Mucosa of stomach (tissue), 1 donor: ENCODE measurements at regions not wholly inside any gene's neighbourhood (a gene's known extent, or its start where the extent isn't known, plus 50 kb on each side); places are given as distances from the start of the nearest gene placed in this dataset.

ENCODE experiments used
- H3K27me3 ChIP-seq: one replicate; pipeline ENCODE4 v1.7.0; 2013; ENCODE audit warnings: mild to moderate bottlenecking, low read length; ENCODE audit not compliant: control insufficient read depth, insufficient read depth
- H3K36me3 ChIP-seq: one replicate; pipeline ENCODE4 v1.7.0; 2013; ENCODE audit warnings: low read length; ENCODE audit not compliant: control insufficient read depth, insufficient read depth
- H3K4me1 ChIP-seq: one replicate; pipeline ENCODE4 v1.7.0; 2013; ENCODE audit warnings: mild to moderate bottlenecking, low read length; ENCODE audit not compliant: control insufficient read depth, insufficient read depth
- H3K4me3 ChIP-seq: one replicate; pipeline ENCODE4 v1.7.0; 2013; ENCODE audit warnings: low read length
- H3K9ac ChIP-seq: one replicate; pipeline ENCODE4 v1.7.0; 2013; ENCODE audit warnings: mild to moderate bottlenecking, low read length, moderate library complexity
- H3K9me3 ChIP-seq: one replicate; pipeline ENCODE4 v1.7.0; 2013; ENCODE audit warnings: mild to moderate bottlenecking, low read length, moderate library complexity; ENCODE audit not compliant: control insufficient read depth
- donor health status: Pancreatic carcinoma.

DNA sequence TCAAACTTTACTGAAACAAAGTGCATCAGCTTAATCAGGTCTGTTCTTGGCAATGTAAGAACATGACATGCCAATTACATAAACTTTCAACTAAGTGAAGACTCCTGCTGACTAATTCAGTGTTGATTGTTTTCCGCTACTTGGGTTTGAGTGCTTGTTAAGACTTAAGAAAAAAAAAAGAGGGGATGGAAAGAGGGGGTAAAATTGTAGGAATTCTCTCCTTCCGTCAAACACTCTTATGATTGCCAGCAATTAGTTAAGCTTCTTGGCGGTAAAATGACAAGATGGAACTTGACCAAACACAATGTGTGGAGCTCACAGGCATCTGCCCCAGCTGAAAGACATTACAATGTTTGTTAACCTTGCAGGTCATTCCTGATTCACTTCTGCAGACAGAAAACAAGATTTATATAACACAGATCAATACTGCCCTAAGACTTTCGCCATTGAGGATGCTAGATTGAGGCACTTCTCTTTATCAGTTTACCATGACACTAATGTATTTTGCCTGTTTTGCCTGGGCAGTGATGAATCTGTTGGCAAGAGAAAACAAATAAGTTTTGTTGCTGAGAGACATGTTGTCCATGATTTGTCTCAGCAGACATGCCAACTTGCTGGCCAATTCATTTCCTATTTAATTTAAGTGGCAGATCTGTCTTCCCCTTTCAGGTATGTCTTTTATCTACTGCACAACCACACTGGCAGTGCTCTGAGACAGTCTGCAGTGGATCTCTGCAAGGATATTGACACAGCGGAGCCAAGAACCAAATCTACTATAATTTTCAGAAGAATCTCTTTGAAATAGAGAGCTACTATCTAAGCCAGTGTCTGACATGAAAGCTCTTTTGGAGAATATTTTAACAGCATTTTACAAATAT is 410.0 kb upstream of the KCNH7 start:
- Histone ChIP-seq H3K9ac (no peak overlapping the region), H3K9me3 (no peaks in the 10 kb centered on the region), H3K36me3 (no peaks in the 10 kb centered on the region), H3K27me3 (no peaks in the 10 kb centered on the region), H3K4me1 (no peaks in the 10 kb centered on the region), H3K4me3 (no peak overlapping the region)

DNA sequence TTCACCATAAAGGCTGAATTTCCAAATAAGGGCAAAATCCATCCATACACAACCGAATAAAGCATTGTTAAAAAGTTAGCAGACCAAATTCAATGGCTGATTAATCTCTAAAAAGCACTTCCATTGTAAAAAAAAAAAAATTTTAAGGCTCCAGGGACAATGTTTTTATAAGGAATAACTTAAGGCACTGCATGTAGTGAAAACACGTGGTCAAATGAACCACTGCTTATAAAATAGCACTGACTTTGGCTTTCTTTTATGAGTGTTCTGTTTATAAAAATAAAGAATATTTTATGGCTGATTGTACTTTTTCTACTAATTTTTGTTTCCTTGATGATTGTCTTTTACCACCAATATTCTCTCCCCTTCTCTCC is 409.3 kb upstream of the KCNH7 start:
- Histone ChIP-seq H3K9ac (no peak overlapping the region), H3K4me1 (no peaks in the 10 kb centered on the region), H3K9me3 (no peaks in the 10 kb centered on the region), H3K4me3 (no peak overlapping the region), H3K27me3 (no peaks in the 10 kb centered on the region), H3K36me3 (no peaks in the 10 kb centered on the region)

DNA sequence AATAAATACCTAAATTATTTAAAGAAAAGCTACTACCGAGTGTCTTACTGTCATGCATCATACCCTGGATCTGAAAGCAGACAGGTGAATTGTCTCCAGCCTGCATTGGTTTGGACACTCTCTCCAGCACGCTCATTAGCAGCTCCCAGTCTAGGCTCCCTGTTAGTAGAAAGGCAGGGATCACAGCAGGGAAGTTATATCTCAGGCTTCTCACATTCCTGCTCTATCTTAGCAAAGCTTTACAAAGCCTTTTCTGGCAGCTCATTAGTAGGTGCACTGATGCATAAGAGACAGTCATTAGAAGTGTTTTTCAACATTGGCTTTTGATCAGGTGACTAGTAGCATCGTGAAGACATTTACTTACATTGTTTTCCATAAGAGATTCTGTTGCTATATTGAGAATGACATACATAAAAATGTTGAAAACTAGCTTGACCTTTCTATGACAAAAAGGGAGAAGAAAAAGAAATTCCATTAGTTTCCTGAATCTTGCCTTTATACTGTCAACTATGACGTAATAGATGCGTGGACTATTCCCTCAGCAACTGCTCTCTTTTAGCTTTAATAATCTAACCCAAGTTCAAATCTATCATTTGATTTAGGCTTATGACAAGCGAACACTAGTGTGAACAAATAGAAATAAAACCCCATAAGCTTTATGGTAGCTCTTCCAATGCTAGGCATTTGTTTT is 408.7 kb upstream of the KCNH7 start:
- H3K9me3 ChIP-seq: no peaks in the 10 kb centered on the region
- no peaks in the 10 kb centered on the region for H3K36me3 ChIP-seq
- H3K27me3 ChIP-seq: no peaks in the 10 kb centered on the region
- H3K4me1 ChIP-seq: no peaks in the 10 kb centered on the region
- no peak overlapping the region for H3K4me3 ChIP-seq
- H3K9ac ChIP-seq: no peak overlapping the region

DNA sequence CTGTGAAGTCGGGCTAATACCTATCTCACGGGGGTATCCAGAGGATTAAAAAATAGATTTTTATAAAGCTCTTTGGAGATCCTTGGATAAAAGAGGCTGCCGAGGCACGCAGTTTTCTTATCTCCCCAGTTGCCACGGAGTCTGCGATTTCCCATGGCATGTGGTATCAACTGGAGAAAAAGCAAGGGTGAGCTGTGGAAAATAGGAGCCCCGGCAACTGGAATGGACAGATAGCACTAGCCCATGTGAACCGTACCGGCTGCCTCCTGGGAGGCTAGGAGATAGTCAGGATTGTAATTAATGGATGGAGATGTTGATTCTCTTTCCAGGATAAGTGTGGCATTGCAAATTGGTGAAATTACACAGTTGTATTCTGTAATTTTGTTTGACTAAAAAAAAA is 407.6 kb upstream of the KCNH7 start:
- peaks cover 1% of the 10 kb centered on the region for H3K9me3 ChIP-seq
- H3K4me3 ChIP-seq: no peak overlapping the region
- H3K36me3 ChIP-seq: no peaks in the 10 kb centered on the region
- no peaks in the 10 kb centered on the region for H3K4me1 ChIP-seq
- H3K27me3 ChIP-seq: no peaks in the 10 kb centered on the region
- H3K9ac ChIP-seq: no peak overlapping the region

DNA sequence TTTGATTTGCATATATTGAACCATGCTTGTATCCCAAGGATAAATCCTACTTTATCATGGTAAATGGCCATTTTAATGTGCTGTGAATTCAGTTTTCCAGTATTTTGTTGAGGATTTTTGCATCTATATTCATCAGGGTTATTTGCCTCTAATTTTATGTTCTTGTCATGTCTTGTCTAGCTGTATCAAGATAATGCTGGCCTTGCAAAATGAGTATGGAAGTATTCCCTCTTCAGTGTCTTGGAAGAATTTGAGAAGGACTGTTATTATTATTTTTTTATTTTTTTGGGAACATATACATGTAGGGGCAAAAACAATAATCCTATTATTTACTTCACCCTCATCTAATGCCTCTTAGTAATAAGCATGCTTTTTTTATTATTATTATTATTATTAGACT is 398.0 kb upstream of the KCNH7 start:
- Histone ChIP-seq H3K9ac (no peak overlapping the region), H3K27me3 (no peaks in the 10 kb centered on the region), H3K4me1 (no peaks in the 10 kb centered on the region), H3K9me3 (peaks cover 5% of the 10 kb centered on the region), H3K36me3 (no peaks in the 10 kb centered on the region), H3K4me3 (no peak overlapping the region)

DNA sequence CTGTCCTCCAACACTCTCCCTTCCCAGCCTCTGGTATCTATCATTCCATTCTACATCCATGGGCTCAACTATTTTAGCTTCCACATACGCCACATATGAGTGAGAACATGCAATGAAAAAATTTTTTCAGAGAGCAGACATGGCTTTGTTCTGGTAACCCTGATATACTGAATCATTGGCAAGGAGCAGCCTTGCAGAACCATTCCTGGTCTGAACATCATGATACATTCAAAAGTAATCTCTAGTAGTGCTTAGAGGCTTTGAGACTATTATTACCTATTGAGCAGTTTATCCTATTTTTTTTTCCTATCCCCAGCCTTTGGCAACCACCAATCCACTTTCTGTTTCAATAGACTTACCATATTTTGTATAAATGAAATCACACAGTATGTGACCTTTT is 393.1 kb upstream of the KCNH7 start:
- no peaks in the 10 kb centered on the region for H3K4me1 ChIP-seq
- no peak overlapping the region for H3K4me3 ChIP-seq
- no peaks in the 10 kb centered on the region for H3K27me3 ChIP-seq
- H3K9me3 ChIP-seq: no peaks in the 10 kb centered on the region
- H3K36me3 ChIP-seq: no peaks in the 10 kb centered on the region
- no peak overlapping the region for H3K9ac ChIP-seq

DNA sequence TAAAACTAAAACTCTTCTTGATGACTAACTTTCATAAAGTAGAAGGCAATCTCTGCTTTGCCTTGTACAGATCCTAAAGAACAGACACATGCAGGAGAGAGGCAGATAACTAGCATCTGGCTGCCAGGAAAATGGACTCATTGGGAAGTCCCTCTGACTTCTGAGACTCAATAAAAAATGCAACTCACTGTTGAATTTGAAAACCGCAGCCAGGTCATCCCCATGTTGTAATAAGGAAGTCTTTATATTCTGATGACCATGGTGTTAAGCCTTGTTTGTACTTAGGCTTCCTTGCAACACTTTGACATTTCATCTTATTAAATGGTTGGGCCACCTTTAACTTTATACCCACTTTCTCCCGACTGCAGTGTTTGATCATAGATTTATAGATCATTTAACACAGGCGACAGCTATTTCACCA is 375.1 kb upstream of the KCNH7 start:
- Histone ChIP-seq H3K4me3 (no peak overlapping the region), H3K4me1 (no peaks in the 10 kb centered on the region), H3K36me3 (no peaks in the 10 kb centered on the region), H3K9me3 (no peaks in the 10 kb centered on the region), H3K9ac (no peak overlapping the region), H3K27me3 (no peaks in the 10 kb centered on the region)

DNA sequence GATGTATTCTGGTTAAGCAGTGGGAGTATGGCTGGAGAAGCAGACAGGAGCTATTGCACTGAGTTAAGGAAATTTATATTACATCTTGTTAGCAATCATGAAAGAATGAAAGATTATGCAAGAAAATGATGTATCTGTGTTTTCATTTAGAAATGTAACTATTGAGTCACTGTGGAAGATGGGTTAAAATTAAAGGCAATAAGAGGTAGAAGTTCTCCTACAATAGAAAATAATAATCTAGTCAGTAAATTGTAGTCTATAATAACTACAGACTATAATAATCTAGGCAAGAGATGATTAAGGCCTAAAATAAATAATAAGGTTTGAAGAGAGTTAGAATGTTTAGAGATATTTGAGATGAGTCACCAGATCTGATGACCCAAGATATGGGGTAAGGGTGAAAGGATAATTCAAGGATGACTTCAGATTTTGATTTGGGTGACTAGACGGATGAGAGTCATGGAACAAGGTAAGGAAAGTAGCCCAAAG is 371.9 kb upstream of the KCNH7 start:
- no peaks in the 10 kb centered on the region for H3K4me1 ChIP-seq
- no peaks in the 10 kb centered on the region for H3K9me3 ChIP-seq
- no peaks in the 10 kb centered on the region for H3K27me3 ChIP-seq
- H3K4me3 ChIP-seq: no peak overlapping the region
- no peak overlapping the region for H3K9ac ChIP-seq
- no peaks in the 10 kb centered on the region for H3K36me3 ChIP-seq

DNA sequence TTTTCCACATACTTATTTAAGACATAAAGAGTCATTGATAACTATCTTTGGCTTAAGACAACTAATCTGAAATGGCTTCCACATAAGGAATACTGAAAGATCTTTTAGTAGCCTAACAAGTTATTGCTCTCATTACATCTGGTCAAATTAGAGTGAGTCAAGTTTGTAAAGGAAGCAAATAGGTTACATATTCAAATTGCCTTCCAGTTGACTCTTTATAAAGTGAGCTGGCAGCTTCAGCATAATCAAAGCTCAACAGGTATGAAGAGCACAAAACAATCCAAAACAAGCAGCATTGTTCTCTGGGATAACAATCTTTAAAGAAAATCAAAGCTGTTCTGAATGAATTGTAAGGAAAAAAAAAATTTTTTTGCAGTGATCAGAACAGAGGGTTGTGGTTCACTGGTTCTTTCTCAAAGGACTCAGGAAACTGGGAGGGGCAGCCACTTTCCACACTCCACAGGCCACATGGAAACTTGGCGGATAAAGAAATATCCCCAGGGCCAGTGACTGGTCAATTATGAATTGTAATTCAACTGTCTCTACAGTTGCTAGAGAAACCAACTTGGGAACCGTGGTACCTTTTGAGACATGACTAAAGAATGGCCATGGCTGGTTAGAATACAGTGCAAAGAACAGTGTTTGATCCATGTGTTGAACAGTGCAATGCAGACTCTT is 369.3 kb upstream of the KCNH7 start:
- Histone ChIP-seq H3K36me3 (no peaks in the 10 kb centered on the region), H3K4me1 (no peaks in the 10 kb centered on the region), H3K9ac (no peak overlapping the region), H3K27me3 (no peaks in the 10 kb centered on the region), H3K4me3 (no peak overlapping the region), H3K9me3 (no peaks in the 10 kb centered on the region)

DNA sequence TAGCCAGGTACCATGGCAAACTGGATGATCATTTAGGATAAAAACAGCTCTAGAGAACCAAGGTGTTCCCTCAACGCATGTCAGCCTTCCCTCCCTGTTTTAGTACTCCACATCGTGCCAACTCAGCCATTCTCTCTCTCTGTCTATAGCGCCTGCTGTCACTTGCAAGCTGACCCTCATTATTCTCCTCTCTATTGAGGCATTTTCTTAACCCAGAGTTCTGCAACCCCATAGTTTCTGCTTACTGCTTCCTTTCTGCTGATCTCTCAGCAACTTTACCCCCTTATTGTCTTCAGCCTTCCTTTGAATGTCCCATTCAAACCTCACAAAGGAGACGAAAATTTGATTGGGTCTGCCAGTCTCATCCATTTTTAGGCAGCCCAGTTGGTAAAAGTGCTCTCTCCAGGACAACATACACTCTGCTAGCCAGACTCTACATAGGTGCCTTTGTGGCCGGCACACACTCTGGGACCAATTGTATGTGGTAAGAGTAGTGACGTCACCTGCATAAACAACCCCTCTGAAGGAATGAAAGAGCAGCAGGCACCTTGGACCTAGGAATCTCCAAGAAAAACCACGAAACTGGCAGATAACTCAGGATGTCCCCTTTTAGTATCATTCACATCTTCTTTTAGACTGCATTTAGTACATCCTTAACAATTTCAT is 367.2 kb upstream of the KCNH7 start:
- Histone ChIP-seq H3K27me3 (no peaks in the 10 kb centered on the region), H3K9ac (no peak overlapping the region), H3K36me3 (no peaks in the 10 kb centered on the region), H3K9me3 (no peaks in the 10 kb centered on the region), H3K4me1 (no peaks in the 10 kb centered on the region), H3K4me3 (no peak overlapping the region)

DNA sequence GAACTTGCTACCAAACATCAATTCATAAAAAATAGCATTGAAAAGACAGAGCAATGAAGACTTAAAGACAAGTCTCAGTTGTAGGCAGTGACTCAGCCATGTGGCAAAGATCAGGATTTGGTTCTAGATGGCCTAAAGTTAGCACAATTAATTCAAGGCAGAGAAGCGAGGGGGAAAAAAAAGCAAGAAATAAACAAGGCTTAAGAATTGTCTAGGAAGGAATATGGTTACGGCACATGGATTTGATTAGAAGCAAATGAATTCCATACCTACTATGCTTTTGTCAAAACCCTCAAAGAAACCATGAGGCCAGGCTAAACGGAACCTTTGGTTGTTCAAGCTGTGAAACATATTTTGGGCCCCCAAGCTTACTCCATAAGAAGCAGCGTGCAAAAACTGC is 362.2 kb upstream of the KCNH7 start:
- Histone ChIP-seq H3K9ac (no peak overlapping the region), H3K36me3 (no peaks in the 10 kb centered on the region), H3K27me3 (no peaks in the 10 kb centered on the region), H3K9me3 (no peaks in the 10 kb centered on the region), H3K4me1 (no peaks in the 10 kb centered on the region), H3K4me3 (no peak overlapping the region)

DNA sequence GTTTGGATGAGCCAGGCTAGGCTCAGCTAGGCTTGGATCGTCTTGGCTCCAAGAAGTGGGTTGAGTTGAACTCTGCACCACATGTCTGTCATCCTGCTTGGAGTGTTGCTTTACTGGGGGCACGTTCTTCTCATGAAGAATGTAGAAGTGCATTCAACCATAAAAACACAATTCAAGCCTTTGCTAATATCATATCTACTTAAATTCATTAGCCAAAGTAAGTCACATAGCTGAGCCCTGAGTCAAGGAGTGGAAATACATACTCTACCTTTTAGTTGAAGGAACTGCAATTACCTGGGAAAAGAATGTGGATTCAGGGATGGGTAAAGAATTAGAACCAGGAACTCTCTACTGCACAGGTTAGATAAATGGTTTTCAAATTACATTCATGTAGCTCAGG is 360.4 kb upstream of the KCNH7 start:
- no peaks in the 10 kb centered on the region for H3K4me1 ChIP-seq
- H3K9ac ChIP-seq: no peak overlapping the region
- H3K9me3 ChIP-seq: no peaks in the 10 kb centered on the region
- H3K4me3 ChIP-seq: no peak overlapping the region
- no peaks in the 10 kb centered on the region for H3K36me3 ChIP-seq
- no peaks in the 10 kb centered on the region for H3K27me3 ChIP-seq
